Left lung (tissue), 4 donors: ENCODE measurements at regions not wholly inside any gene's neighbourhood (a gene's known extent, or its start where the extent isn't known, plus 50 kb on each side); places are given as distances from the start of the nearest gene placed in this dataset.
A peak's percentile ranks its signal among the peaks of the same experiment; 100 is the strongest.

Source experiments
- ATAC-seq: fragments of 200-7000 bp; cut with Tn5 transposase; one replicate; pipeline ENCODE4 v1.9.1; 2020; ENCODE audit warnings: moderate library complexity
- DNase-seq, 4 donors: peaks; one replicate each; pipeline ENCODE4 v3.0.0-alpha.2; 2013 to 2020
- H3K27ac ChIP-seq, 2 donors: fragments of 200-600 bp; sonication (generic) in 1 of 2; one replicate each; pipeline versions ENCODE4 v1.5.0 to v1.8.0; 2020 to 2021
- H3K27me3 ChIP-seq, 2 donors: fragments of 200-600 bp; sonication (generic) in 1 of 2; one replicate each; pipeline versions ENCODE4 v1.5.0 to v1.8.0; 2020 to 2021
- H3K36me3 ChIP-seq, 2 donors: fragments of 200-600 bp; sonication (generic) in 1 of 2; one replicate each; pipeline versions ENCODE4 v1.5.0 to v1.8.0; 2020 to 2021
- H3K4me1 ChIP-seq, 2 donors: fragments of 200-600 bp; one replicate each; pipeline ENCODE4 v1.8.0; 2021
- H3K4me3 ChIP-seq, 2 donors: fragments of 200-600 bp; sonication (generic) in 1 of 2; one replicate each; pipeline versions ENCODE4 v1.5.0 to v1.8.0; 2020 to 2021; ENCODE audit warnings: mild to moderate bottlenecking in 1 of 2
- H3K9me3 ChIP-seq, 2 donors: fragments of 200-600 bp; sonication (generic) in 1 of 2; one replicate each; pipeline versions ENCODE4 v1.5.0 to v1.8.0; 2020 to 2021
- CTCF ChIP-seq, 2 donors: fragments of 200-600 bp; sonication (generic) in 1 of 2; IDR thresholded peaks; one replicate each; pipeline versions ENCODE4 v1.5.0 to v1.8.0; 2021; ENCODE audit warnings: antibody characterized with exemption in 2 of 2
- intact Hi-C, 2 donors: fragments of 100-400 bp; cut with DNase I; formaldehyde crosslinking; loops; one replicate each; pipeline versions ENCODE4 v1.11.2 to v1.14.2; 2022
- donor health status: DM: no; HTN: yes; CAD: no.
- donor health status: DM: no; HTN: no; CAD: no.

- no peak for DNase-seq
- intact Hi-C loops: no loop called here
- H3K4me1 ChIP-seq: peaks cover 23 to 55% of the 10 kb centered on the region in 2 donors
These were observed 110.3 kb upstream of the NCOR2 start for GRCh38 chr12:124677552-124678356.

GRCh38 chr12:124676714-124677462 lies 109.5 kb upstream of the NCOR2 start:
- peaks cover 15 to 46% of the 10 kb centered on the region in 2 donors for H3K4me1 ChIP-seq
- no peak overlapping the region for H3K4me3 ChIP-seq
- no peaks in the 10 kb centered on the region for H3K36me3 ChIP-seq
- no peaks in the 10 kb centered on the region for H3K9me3 ChIP-seq
- ATAC-seq (no peak), DNase-seq (no peak)
- intact Hi-C loops: no loop called here
- no peak overlapping the region for H3K27ac ChIP-seq
- no peak for TF ChIP-seq CTCF (IDR thresholded peaks at IDR 0.05)
- no peaks in the 10 kb centered on the region for H3K27me3 ChIP-seq

More at GRCh38 chr12:124677552-124678356, 110.3 kb upstream of the NCOR2 start:
- Histone ChIP-seq H3K36me3 (no peaks in the 10 kb centered on the region), H3K27ac (no peak overlapping the region), H3K27me3 (no peaks in the 10 kb centered on the region), H3K4me3 (no peak overlapping the region), H3K9me3 (no peaks in the 10 kb centered on the region)
- ATAC-seq: no peak
- TF ChIP-seq CTCF (IDR thresholded peaks at IDR 0.05): no peak

- Histone ChIP-seq H3K9me3 (no peaks in the 10 kb centered on the region), H3K27me3 (no peaks in the 10 kb centered on the region), H3K27ac (peak overlapping the region; percentile 42 to 66), H3K36me3 (no peaks in the 10 kb centered on the region), H3K4me1 (peaks cover 9 to 39% of the 10 kb centered on the region in 2 donors), H3K4me3 (no peak overlapping the region)
- TF ChIP-seq CTCF (IDR thresholded peaks at IDR 0.05): no peak
- DNase-seq (no peak), ATAC-seq (peak; percentile 31)
- intact Hi-C loops: no loop called here
These were observed 108.7 kb upstream of the NCOR2 start for GRCh38 chr12:124675881-124676713.

- Histone ChIP-seq H3K4me3 (no peak overlapping the region), H3K27ac (no peak overlapping the region), H3K27me3 (no peaks in the 10 kb centered on the region), H3K36me3 (no peaks in the 10 kb centered on the region), H3K4me1 (peaks cover 9 to 27% of the 10 kb centered on the region in 2 donors), H3K9me3 (no peaks in the 10 kb centered on the region)
- ATAC-seq: no peak
- no peak for TF ChIP-seq CTCF (IDR thresholded peaks at IDR 0.05)
- intact Hi-C loops: no loop called here
- no peak for DNase-seq
These were observed 107.5 kb upstream of the NCOR2 start for GRCh38 chr12:124674937-124675336.
